Hematopoietic multipotent progenitor cell treated with erythropoietin and hydrocortisone succinate and interleukin-3 and kit ligand, for 15 days (in vitro differentiated cells): ENCODE measurements at regions not wholly inside any gene's neighbourhood (a gene's known extent, or its start where the extent isn't known, plus 50 kb on each side); places are given as distances from the start of the nearest gene placed in this dataset.
"Not testable (repeated sequence)": the region's sequence is repeated elsewhere in the genome, so short reads cannot be mapped to it uniquely, and the experiment has no call there.

Experiments
- DNase-seq: peaks from one replicate; pipeline ENCODE4 v3.0.0-alpha.2; 2015; ENCODE audit warnings: low spot score

GRCh38 chr11:33463059-33463458 lies 205.9 kb downstream of the HIPK3 start:
- no peak for DNase-seq

- no peak for DNase-seq
Measured at GRCh38 chr11:33461369-33462125, 204.4 kb downstream of the HIPK3 start.

GRCh38 chr11:33457948-33458347 lies 200.8 kb downstream of the HIPK3 start:
- no peak for DNase-seq

- DNase-seq: no peak
Measured at GRCh38 chr11:33455867-33456463, 198.8 kb downstream of the HIPK3 start.

GRCh38 chr11:33454264-33454663 lies 197.1 kb downstream of the HIPK3 start:
- DNase-seq: no peak

- no peak for DNase-seq
Measured at GRCh38 chr11:33452836-33453624, 195.8 kb downstream of the HIPK3 start.

- DNase-seq: no peak
Measured at GRCh38 chr11:33451364-33451763, 194.2 kb downstream of the HIPK3 start.

GRCh38 chr11:33449798-33450197 lies 192.6 kb downstream of the HIPK3 start:
- no peak for DNase-seq

GRCh38 chr11:33448461-33449130 lies 191.4 kb downstream of the HIPK3 start:
- no peak for DNase-seq

GRCh38 chr11:33445761-33446161 lies 188.6 kb downstream of the HIPK3 start:
- no peak for DNase-seq

GRCh38 chr11:33444835-33445594 lies 187.8 kb downstream of the HIPK3 start:
- DNase-seq: no peak

- no peak for DNase-seq
Measured at GRCh38 chr11:33443684-33444083, 186.5 kb downstream of the HIPK3 start.

- no peak for DNase-seq
Measured at GRCh38 chr11:33438301-33438700, 181.1 kb downstream of the HIPK3 start.

- DNase-seq: no peak
Measured at GRCh38 chr11:33437529-33437928, 180.3 kb downstream of the HIPK3 start.

GRCh38 chr11:33435216-33435615 lies 178.0 kb downstream of the HIPK3 start:
- DNase-seq: no peak

GRCh38 chr11:33434294-33434693 lies 177.1 kb downstream of the HIPK3 start:
- no peak for DNase-seq

GRCh38 chr11:33428435-33428834 lies 171.3 kb downstream of the HIPK3 start:
- not testable (repeated sequence) for DNase-seq

GRCh38 chr11:33420959-33421566 lies 163.9 kb downstream of the HIPK3 start:
- no peak for DNase-seq

GRCh38 chr11:33419924-33420323 lies 162.7 kb downstream of the HIPK3 start:
- no peak for DNase-seq

- no peak for DNase-seq
Measured at GRCh38 chr11:33417121-33417520, 159.9 kb downstream of the HIPK3 start.

GRCh38 chr11:33413301-33413700 lies 156.1 kb downstream of the HIPK3 start:
- no peak for DNase-seq
